ENCODE measurements at regions not wholly inside any gene's neighbourhood (a gene's known extent, or its start where the extent isn't known, plus 50 kb on each side); places are given as distances from the start of the nearest gene placed in this dataset.

DNA sequence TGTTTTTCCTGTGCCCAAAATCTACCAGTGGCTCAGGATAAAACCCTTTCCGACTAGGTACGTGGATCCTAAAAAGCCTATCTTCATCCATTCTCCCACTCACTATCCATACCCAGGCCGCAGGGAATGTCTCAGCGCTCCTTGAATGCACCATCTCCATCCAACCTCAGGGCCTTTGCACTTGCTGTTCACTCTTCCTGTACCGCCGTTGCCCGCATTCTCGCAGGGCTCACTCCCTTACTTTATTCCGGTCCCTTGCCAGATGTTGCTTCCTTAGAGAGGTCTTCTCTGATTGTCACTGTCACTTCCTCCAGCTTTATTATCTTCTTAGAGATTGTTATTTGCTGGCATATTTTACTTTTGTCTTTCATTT, 93.3 kb upstream of the ZNF536 start:
- Histone ChIP-seq H3K27me3 (ENCODE audit: insufficient read depth, low read length) (no peaks in the 10 kb centered on the region), H3K4me3 (ENCODE audit: insufficient read depth, low read depth, low read length) (no peak overlapping the region), H3K4me1 (ENCODE audit: insufficient read depth, low read length) (no peaks in the 10 kb centered on the region), H3K36me3 (ENCODE audit: insufficient read depth, low read length) (no peaks in the 10 kb centered on the region), H3K9me3 (ENCODE audit: insufficient read depth, low read depth, low read length) (no peaks in the 10 kb centered on the region), H3K79me2 (ENCODE audit: insufficient read depth, low read length) (no peaks in the 10 kb centered on the region), H2AFZ (ENCODE audit: low read depth, low read length) (no peak overlapping the region), H3K4me2 (ENCODE audit: low read length) (no peak overlapping the region), H3K27ac (ENCODE audit: low read depth, low read length) (no peak overlapping the region), H3K9ac (ENCODE audit: low read length) (no peak overlapping the region), H4K20me1 (ENCODE audit: insufficient read depth, low read length) (no peaks in the 10 kb centered on the region)
- peaks cover 66% of the 10 kb centered on the region for H3K27me3 Mint-ChIP-seq (ENCODE audit: low read depth, unreplicated experiment)
- no peak overlapping the region for H3K4me3 Mint-ChIP-seq (ENCODE audit: unreplicated experiment)
- no peak overlapping the region for H3K27ac Mint-ChIP-seq (ENCODE audit: unreplicated experiment)
- no peaks in the 10 kb centered on the region for H3K9me3 Mint-ChIP-seq (ENCODE audit: unreplicated experiment)
- H3K4me1 Mint-ChIP-seq (ENCODE audit: low read depth, unreplicated experiment), result no peaks in the 10 kb centered on the region
- no peaks in the 10 kb centered on the region for H3K36me3 Mint-ChIP-seq (ENCODE audit: low read depth, unreplicated experiment)
- DNase-seq (ENCODE audit: low read depth) (no peak), FAIRE-seq (no peak)
- TF ChIP-seq EZH2 (IDR thresholded peaks at IDR 0.05; ENCODE audit: insufficient read depth, low read length) (no peak), CTCF (IDR thresholded peaks at IDR 0.05; ENCODE audit: insufficient read depth, low read depth, low read length) (no peak)

- Histone ChIP-seq H3K4me1 (ENCODE audit: insufficient read depth, low read length) (no peaks in the 10 kb centered on the region), H3K27me3 (ENCODE audit: insufficient read depth, low read length) (no peaks in the 10 kb centered on the region), H3K4me3 (ENCODE audit: insufficient read depth, low read depth, low read length) (no peak overlapping the region), H3K9me3 (ENCODE audit: insufficient read depth, low read depth, low read length) (no peaks in the 10 kb centered on the region), H3K27ac (ENCODE audit: low read depth, low read length) (no peak overlapping the region), H3K4me2 (ENCODE audit: low read length) (no peak overlapping the region), H3K36me3 (ENCODE audit: insufficient read depth, low read length) (no peaks in the 10 kb centered on the region), H4K20me1 (ENCODE audit: insufficient read depth, low read length) (no peaks in the 10 kb centered on the region), H3K79me2 (ENCODE audit: insufficient read depth, low read length) (no peaks in the 10 kb centered on the region), H3K9ac (ENCODE audit: low read length) (no peak overlapping the region), H2AFZ (ENCODE audit: low read depth, low read length) (no peak overlapping the region)
- H3K36me3 Mint-ChIP-seq (ENCODE audit: low read depth, unreplicated experiment), result no peaks in the 10 kb centered on the region
- DNase-seq (ENCODE audit: low read depth), result no peak
- H3K4me1 Mint-ChIP-seq (ENCODE audit: low read depth, unreplicated experiment), result no peaks in the 10 kb centered on the region
- H3K27me3 Mint-ChIP-seq (ENCODE audit: low read depth, unreplicated experiment), result peaks cover 60% of the 10 kb centered on the region
- FAIRE-seq, result no peak
- no peak for TF ChIP-seq EZH2 (IDR thresholded peaks at IDR 0.05; ENCODE audit: insufficient read depth, low read length)
- no peak for TF ChIP-seq CTCF (IDR thresholded peaks at IDR 0.05; ENCODE audit: insufficient read depth, low read depth, low read length)
- H3K27ac Mint-ChIP-seq (ENCODE audit: unreplicated experiment), result no peak overlapping the region
- no peaks in the 10 kb centered on the region for H3K9me3 Mint-ChIP-seq (ENCODE audit: unreplicated experiment)
- no peak overlapping the region for H3K4me3 Mint-ChIP-seq (ENCODE audit: unreplicated experiment)
Measured at GRCh38 chr19:30280018-30280417, 92.2 kb upstream of the ZNF536 start.

DNA sequence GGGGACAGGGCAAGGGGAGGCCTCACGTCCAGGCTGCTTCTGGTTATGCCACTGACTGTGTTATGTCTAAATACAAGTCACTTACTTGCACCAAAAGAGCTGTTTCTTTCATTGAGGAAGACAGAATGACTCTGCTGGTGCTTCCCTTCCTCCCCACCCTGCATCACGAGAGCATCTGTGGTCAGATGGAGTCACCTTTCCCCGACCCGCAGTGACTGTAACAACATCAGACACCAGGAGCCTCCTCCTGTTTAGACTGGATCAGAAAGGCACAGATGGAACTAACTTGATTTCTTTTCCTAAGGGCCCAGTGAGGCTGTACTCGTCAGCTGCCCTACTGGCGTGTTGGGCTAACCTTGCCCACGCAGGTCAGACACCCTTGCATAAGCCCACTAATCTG, 90.3 kb upstream of the ZNF536 start:
- H3K4me1 Mint-ChIP-seq (ENCODE audit: low read depth, unreplicated experiment), result no peaks in the 10 kb centered on the region
- Histone ChIP-seq H4K20me1 (ENCODE audit: insufficient read depth, low read length) (no peaks in the 10 kb centered on the region), H3K4me2 (ENCODE audit: low read length) (no peak overlapping the region), H3K27ac (ENCODE audit: low read depth, low read length) (no peak overlapping the region), H2AFZ (ENCODE audit: low read depth, low read length) (no peak overlapping the region), H3K4me1 (ENCODE audit: insufficient read depth, low read length) (no peaks in the 10 kb centered on the region), H3K4me3 (ENCODE audit: insufficient read depth, low read depth, low read length) (no peak overlapping the region), H3K9ac (ENCODE audit: low read length) (no peak overlapping the region), H3K79me2 (ENCODE audit: insufficient read depth, low read length) (no peaks in the 10 kb centered on the region), H3K27me3 (ENCODE audit: insufficient read depth, low read length) (no peaks in the 10 kb centered on the region), H3K36me3 (ENCODE audit: insufficient read depth, low read length) (no peaks in the 10 kb centered on the region), H3K9me3 (ENCODE audit: insufficient read depth, low read depth, low read length) (no peaks in the 10 kb centered on the region)
- DNase-seq (ENCODE audit: low read depth), result no peak
- no peak for FAIRE-seq
- no peaks in the 10 kb centered on the region for H3K36me3 Mint-ChIP-seq (ENCODE audit: low read depth, unreplicated experiment)
- peaks cover 2% of the 10 kb centered on the region for H3K9me3 Mint-ChIP-seq (ENCODE audit: unreplicated experiment)
- TF ChIP-seq EZH2 (IDR thresholded peaks at IDR 0.05; ENCODE audit: insufficient read depth, low read length), result no peak
- no peak for TF ChIP-seq CTCF (IDR thresholded peaks at IDR 0.05; ENCODE audit: insufficient read depth, low read depth, low read length)
- H3K4me3 Mint-ChIP-seq (ENCODE audit: unreplicated experiment), result no peak overlapping the region
- peaks cover 66% of the 10 kb centered on the region for H3K27me3 Mint-ChIP-seq (ENCODE audit: low read depth, unreplicated experiment)
- no peak overlapping the region for H3K27ac Mint-ChIP-seq (ENCODE audit: unreplicated experiment)
